ENCODE measurements at regions not wholly inside any gene's neighbourhood (a gene's known extent, or its start where the extent isn't known, plus 50 kb on each side); places are given as distances from the start of the nearest gene placed in this dataset.

- Mint-ChIP-seq H3K4me1 (peaks cover 3% of the 10 kb centered on the region), H3K4me3 (no peak overlapping the region), H3K27ac (no peak overlapping the region), H3K9me3 (ENCODE audit: insufficient read depth) (no peaks in the 10 kb centered on the region), H3K27me3 (peaks cover 12% of the 10 kb centered on the region)
- peaks cover 0 to 4% (median 0%) of the 10 kb centered on the region in 3 donors for H3K9me3 ChIP-seq (ENCODE audit: control extremely low read depth in 1 of 3, control insufficient read depth in 2 of 3, insufficient read depth in 1 of 3, low read length in 2 of 3)
- ChIA-PET POLR2A (no interaction called here), CTCF (no interaction called here)
- intact Hi-C loops (cut with micrococcal nuclease), result no loop called here
- no peak for TF ChIP-seq CTCF (IDR thresholded peaks at IDR 0.05)
- TF ChIP-seq EZH2 (IDR thresholded peaks at IDR 0.05; ENCODE audit: borderline replicate concordance, insufficient read depth, low read depth, low read length, poor library complexity, severe bottlenecking), result no peak
- no peak overlapping the region for H3K27ac ChIP-seq (ENCODE audit: low read length in 2 of 2)
- no peak overlapping the region for H2AFZ ChIP-seq (ENCODE audit: insufficient read depth, low read depth, low read length, poor library complexity, severe bottlenecking)
- peaks cover 0 to 6% of the 10 kb centered on the region in 2 donors for H3K4me1 ChIP-seq (ENCODE audit: control insufficient read depth in 2 of 2, insufficient read depth in 2 of 2, low read length in 2 of 2)
- H3K4me2 ChIP-seq (replicated peaks; ENCODE audit: low read depth, low read length, poor library complexity, severe bottlenecking), result no peak overlapping the region
- no peak overlapping the region for H3K9ac ChIP-seq (ENCODE audit: low read length)
- H3K36me3 ChIP-seq (replicated peaks in 1 of 2; ENCODE audit: control extremely low read depth in 1 of 2, control insufficient read depth in 1 of 2, extremely low read depth in 1 of 2, insufficient read depth in 2 of 2, low read length in 1 of 2), result no peaks in the 10 kb centered on the region
- no peaks in the 10 kb centered on the region for H3K79me2 ChIP-seq (ENCODE audit: control insufficient read depth, insufficient read depth, low read length)
- no peak overlapping the region for H3K4me3 ChIP-seq (ENCODE audit: control extremely low read depth in 1 of 5, extremely low read depth in 1 of 5, insufficient read depth in 1 of 5, low read depth in 2 of 5, low read length in 4 of 5)
- no peaks in the 10 kb centered on the region for H3K27me3 ChIP-seq (replicated peaks in 1 of 4; ENCODE audit: control extremely low read depth in 1 of 4, control insufficient read depth in 3 of 4, insufficient read depth in 4 of 4, low read length in 3 of 4)
- WGBS (ENCODE audit: insufficient coverage), result no CpG with 5 or more reads among the region's 2 CpGs
- DNase-seq, result no peak
- no peak for ATAC-seq (ENCODE audit: low read depth)
- no peaks in the 10 kb centered on the region for H4K20me1 ChIP-seq (ENCODE audit: control insufficient read depth, insufficient read depth, low read length, poor library complexity, severe bottlenecking)
Measured at GRCh38 chr9:19975499-19975898, 186.7 kb upstream of the SLC24A2 start.

GRCh38 chr9:19969721-19970120 lies 180.9 kb upstream of the SLC24A2 start:
- peaks cover 0 to 3% (median 0%) of the 10 kb centered on the region in 4 experiments for H3K27me3 ChIP-seq (replicated peaks in 1 of 4; ENCODE audit: control extremely low read depth in 1 of 4, control insufficient read depth in 3 of 4, insufficient read depth in 4 of 4, low read length in 3 of 4)
- ATAC-seq (ENCODE audit: low read depth), result no peak
- CTCF ChIA-PET, result no interaction called here

More at GRCh38 chr9:19969721-19970120, 180.9 kb upstream of the SLC24A2 start:
- Histone ChIP-seq H3K9ac (ENCODE audit: low read length) (no peak overlapping the region), H3K4me3 (ENCODE audit: control extremely low read depth in 1 of 5, extremely low read depth in 1 of 5, insufficient read depth in 1 of 5, low read depth in 2 of 5, low read length in 4 of 5) (no peak overlapping the region), H3K79me2 (ENCODE audit: control insufficient read depth, insufficient read depth, low read length) (no peaks in the 10 kb centered on the region), H2AFZ (ENCODE audit: insufficient read depth, low read depth, low read length, poor library complexity, severe bottlenecking) (no peak overlapping the region), H3K4me2 (replicated peaks; ENCODE audit: low read depth, low read length, poor library complexity, severe bottlenecking) (no peak overlapping the region), H4K20me1 (ENCODE audit: control insufficient read depth, insufficient read depth, low read length, poor library complexity, severe bottlenecking) (no peaks in the 10 kb centered on the region), H3K27ac (ENCODE audit: low read length in 2 of 2) (no peak overlapping the region), H3K9me3 (ENCODE audit: control extremely low read depth in 1 of 3, control insufficient read depth in 2 of 3, insufficient read depth in 1 of 3, low read length in 2 of 3) (peaks cover 0 to 5% (median 0%) of the 10 kb centered on the region in 3 donors), H3K4me1 (ENCODE audit: control insufficient read depth in 2 of 2, insufficient read depth in 2 of 2, low read length in 2 of 2) (no peaks in the 10 kb centered on the region), H3K36me3 (replicated peaks in 1 of 2; ENCODE audit: control extremely low read depth in 1 of 2, control insufficient read depth in 1 of 2, extremely low read depth in 1 of 2, insufficient read depth in 2 of 2, low read length in 1 of 2) (no peaks in the 10 kb centered on the region)
- DNase-seq, result no peak
- TF ChIP-seq CTCF (IDR thresholded peaks at IDR 0.05) (no peak), EZH2 (IDR thresholded peaks at IDR 0.05; ENCODE audit: borderline replicate concordance, insufficient read depth, low read depth, low read length, poor library complexity, severe bottlenecking) (no peak)
- POLR2A ChIA-PET, result no interaction called here
- H3K9me3 Mint-ChIP-seq (ENCODE audit: insufficient read depth), result no peaks in the 10 kb centered on the region
- intact Hi-C loops (cut with micrococcal nuclease), result no loop called here
- H3K27me3 Mint-ChIP-seq, result peaks cover 6% of the 10 kb centered on the region
- no peak overlapping the region for H3K27ac Mint-ChIP-seq
- H3K4me3 Mint-ChIP-seq, result no peak overlapping the region
- H3K4me1 Mint-ChIP-seq, result no peaks in the 10 kb centered on the region

Data from B cell (primary cell).